ENCODE measurements at regions not wholly inside any gene's neighbourhood (a gene's known extent, or its start where the extent isn't known, plus 50 kb on each side); places are given as distances from the start of the nearest gene placed in this dataset.
"Not testable (repeated sequence)": the region's sequence is repeated elsewhere in the genome, so short reads cannot be mapped to it uniquely, and the experiment has no call there.

DNA sequence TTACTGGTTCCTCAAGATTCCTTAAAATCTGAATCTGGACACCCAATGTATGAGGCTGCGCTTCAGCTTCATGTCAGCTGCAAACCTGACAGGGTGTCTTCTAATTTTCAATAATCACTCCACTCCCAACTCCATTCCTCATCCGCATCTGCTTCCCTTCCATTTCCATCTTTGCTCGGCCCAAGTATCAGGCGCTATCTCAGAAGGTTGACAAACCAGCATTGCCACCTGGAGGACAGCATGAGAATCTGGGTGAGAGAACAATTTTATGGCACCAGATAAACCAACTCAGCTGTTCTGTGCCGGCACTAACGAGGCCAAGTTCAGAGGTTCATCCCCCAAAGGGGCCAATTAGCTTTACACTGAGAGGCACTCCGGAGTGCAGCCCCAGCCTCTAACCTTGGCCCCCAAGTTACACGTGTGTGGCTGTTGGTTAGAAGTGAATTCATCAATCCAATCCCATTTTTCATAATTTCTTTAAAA lies 79.1 kb upstream of the LMO2 start:
- no peak for FAIRE-seq

DNA sequence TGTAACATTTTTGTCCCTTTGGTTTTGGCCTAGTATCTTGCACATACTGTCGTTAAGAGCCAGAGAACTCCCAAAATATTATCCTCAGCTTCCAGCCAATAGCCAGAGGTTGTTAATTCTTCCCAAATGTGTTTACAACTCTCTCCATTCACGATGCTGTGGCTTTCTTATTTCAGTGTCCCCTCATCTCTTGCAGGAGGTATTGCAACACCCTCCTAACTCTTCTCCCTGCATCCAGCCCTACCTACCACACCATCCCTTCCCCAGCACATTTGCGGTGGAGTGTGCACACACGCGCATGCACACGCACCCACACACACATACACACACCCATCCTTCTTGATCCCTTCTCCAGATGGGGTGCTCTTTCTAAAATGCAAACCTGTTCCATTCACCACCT lies 75.6 kb upstream of the LMO2 start:
- no peak for FAIRE-seq

DNA sequence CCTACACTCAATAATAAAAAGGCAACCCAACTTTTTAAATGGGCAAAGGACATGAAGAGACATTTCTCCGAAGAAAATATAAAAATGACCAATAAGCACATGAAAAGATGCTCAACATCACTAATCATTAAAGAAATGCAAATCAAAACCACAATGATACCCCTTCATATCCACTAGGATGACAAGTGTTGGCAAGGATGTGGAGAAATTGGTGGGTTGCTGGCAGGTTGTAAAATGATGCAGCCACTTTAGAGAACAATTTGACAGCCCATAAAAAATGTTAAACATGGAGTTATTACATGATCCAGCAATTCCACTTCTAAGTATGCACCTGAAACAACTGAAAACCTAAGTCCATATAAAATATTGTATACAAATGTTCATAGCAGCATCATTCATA lies 73.2 kb upstream of the LMO2 start:
- FAIRE-seq = no peak

- no peak for FAIRE-seq
Observed at GRCh38 chr11:33959855-33960400, 68.1 kb upstream of the LMO2 start.

- FAIRE-seq = no peak
Observed at GRCh38 chr11:33957304-33957917, 65.5 kb upstream of the LMO2 start.

GRCh38 chr11:33956611-33957010 lies 64.7 kb upstream of the LMO2 start:
- FAIRE-seq = no peak

GRCh38 chr11:33953289-33953688 lies 61.4 kb upstream of the LMO2 start:
- no peak for FAIRE-seq

GRCh38 chr11:33952805-33953204 lies 60.9 kb upstream of the LMO2 start:
- no peak for FAIRE-seq

GRCh38 chr11:33949252-33949913 lies 57.5 kb upstream of the LMO2 start:
- no peak for FAIRE-seq

DNA sequence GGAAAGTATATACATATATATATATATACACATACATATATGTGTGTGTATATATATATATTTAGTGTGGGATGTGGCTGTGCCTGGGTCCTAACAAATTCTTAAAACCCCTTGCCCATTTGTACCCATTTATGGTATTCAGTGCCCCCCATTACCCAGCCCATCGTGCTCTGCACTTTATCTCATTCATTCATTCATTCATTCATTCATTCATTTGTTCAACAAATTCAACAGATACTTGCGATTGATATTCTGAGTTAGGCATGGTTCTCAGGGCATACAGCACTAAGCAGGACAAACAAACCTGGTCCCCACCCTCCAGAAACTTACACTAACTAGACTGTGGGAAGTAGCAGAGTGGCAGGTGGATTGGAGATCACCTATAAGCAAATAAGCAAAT lies 56.6 kb upstream of the LMO2 start:
- no peak for FAIRE-seq

- FAIRE-seq = not testable (repeated sequence)
Observed at GRCh38 chr11:33947918-33948317, 56.0 kb upstream of the LMO2 start.

- FAIRE-seq = no peak
Observed at GRCh38 chr11:33946930-33947329, 55.1 kb upstream of the LMO2 start.

- no peak for FAIRE-seq
Observed at GRCh38 chr11:33945481-33946268, 53.8 kb upstream of the LMO2 start.

DNA sequence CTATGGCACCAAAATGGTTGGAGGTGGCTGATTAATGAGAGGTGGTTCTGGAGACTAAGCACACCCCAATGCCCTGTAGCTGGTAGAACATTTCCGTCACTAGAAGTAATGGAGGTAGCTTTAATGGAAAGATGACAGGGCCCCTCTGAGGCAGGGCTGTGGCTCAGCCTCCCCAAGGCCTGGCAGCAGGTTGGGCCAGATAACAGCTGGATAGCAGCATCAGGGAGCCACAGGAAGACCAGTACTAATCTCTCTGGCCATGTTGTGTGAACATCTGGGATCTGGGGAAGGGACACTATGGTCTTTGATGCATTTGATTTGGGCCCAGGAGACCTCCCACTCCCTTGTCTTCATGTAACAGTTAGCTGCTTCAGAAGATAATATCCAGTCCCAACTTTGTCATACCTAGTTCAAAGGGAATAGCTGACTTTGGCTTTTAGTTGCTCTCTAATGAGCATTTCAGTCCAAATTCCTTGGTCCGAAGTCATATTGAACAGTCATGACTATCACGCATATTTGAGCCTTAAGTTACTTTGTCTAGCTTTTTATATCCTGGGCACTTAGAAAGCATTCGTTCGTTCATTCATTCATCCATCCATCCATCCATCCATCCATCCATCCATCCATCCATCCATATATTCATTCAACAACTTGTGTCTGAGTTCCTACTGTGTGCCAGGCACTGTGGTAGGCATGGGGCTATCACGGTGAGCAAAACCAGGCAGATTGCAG lies 53.0 kb upstream of the LMO2 start:
- no peak for FAIRE-seq

GRCh38 chr11:33944345-33944692 lies 52.4 kb upstream of the LMO2 start:
- FAIRE-seq = no peak

DNA sequence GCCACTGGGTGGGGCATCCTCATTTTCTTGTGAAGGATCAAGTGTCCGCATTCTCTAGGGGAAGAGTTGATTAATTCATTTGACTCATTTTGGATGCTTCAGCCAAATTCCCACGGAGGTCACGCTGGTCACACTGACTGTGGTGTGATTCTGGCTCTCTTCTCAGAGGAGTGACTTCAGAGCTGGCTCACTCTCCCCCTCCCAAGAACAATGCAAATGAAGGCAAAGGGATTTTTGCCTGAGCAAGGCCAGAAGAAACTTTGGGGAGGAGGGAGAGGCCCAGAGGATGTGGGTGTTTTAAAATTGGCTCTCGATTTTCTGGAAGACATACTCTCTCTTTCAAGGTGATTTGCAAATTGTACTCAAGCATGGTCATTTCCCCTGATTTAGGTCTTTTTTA lies 51.1 kb upstream of the LMO2 start:
- FAIRE-seq = no peak

GRCh38 chr11:33941637-33942160 lies 49.8 kb upstream of the LMO2 start:
- no peak for FAIRE-seq

Measured in endometrium (tissue), 2 donors.